ENCODE measurements at regions not wholly inside any gene's neighbourhood (a gene's known extent, or its start where the extent isn't known, plus 50 kb on each side); places are given as distances from the start of the nearest gene placed in this dataset.

GRCh38 chr13:65914716-65915115, 1315.4 kb downstream of the PCDH9 start:
- H3K36me3 Mint-ChIP-seq (ENCODE audit: low read depth), result no peaks in the 10 kb centered on the region
- TF ChIP-seq CTCF (IDR thresholded peaks at IDR 0.05), result no peak
- no peak for DNase-seq (ENCODE audit: low spot score)

GRCh38 chr13:65913173-65913572, 1317.0 kb downstream of the PCDH9 start:
- H3K4me1 Mint-ChIP-seq (ENCODE audit: low read depth), result peaks cover 65% of the 10 kb centered on the region
- no peak for DNase-seq (ENCODE audit: low spot score)
- H3K27ac Mint-ChIP-seq (ENCODE audit: unreplicated experiment), result peak overlapping the region; percentile 76
- H3K36me3 Mint-ChIP-seq (ENCODE audit: low read depth), result peaks cover 5% of the 10 kb centered on the region
- H3K4me3 Mint-ChIP-seq (ENCODE audit: unreplicated experiment), result no peak overlapping the region
- peak; percentile 32 for TF ChIP-seq CTCF (IDR thresholded peaks at IDR 0.05)
- H3K9me3 Mint-ChIP-seq (ENCODE audit: low read depth), result peaks cover 10% of the 10 kb centered on the region
- H3K27me3 Mint-ChIP-seq (ENCODE audit: low read depth), result no peaks in the 10 kb centered on the region

More at GRCh38 chr13:65914716-65915115, 1315.4 kb downstream of the PCDH9 start:
- H3K9me3 Mint-ChIP-seq (ENCODE audit: low read depth), result peaks cover 4% of the 10 kb centered on the region
- H3K4me3 Mint-ChIP-seq (ENCODE audit: unreplicated experiment), result no peak overlapping the region
- H3K27ac Mint-ChIP-seq (ENCODE audit: unreplicated experiment), result peak overlapping the region; percentile 51
- peaks cover 67% of the 10 kb centered on the region for H3K4me1 Mint-ChIP-seq (ENCODE audit: low read depth)
- H3K27me3 Mint-ChIP-seq (ENCODE audit: low read depth), result no peaks in the 10 kb centered on the region

- no peaks in the 10 kb centered on the region for H3K27me3 Mint-ChIP-seq (ENCODE audit: low read depth)
- no peak overlapping the region for H3K4me3 Mint-ChIP-seq (ENCODE audit: unreplicated experiment)
- peaks cover 60% of the 10 kb centered on the region for H3K4me1 Mint-ChIP-seq (ENCODE audit: low read depth)
- peaks cover 8% of the 10 kb centered on the region for H3K36me3 Mint-ChIP-seq (ENCODE audit: low read depth)
- no peak overlapping the region for H3K27ac Mint-ChIP-seq (ENCODE audit: unreplicated experiment)
- peaks cover 16% of the 10 kb centered on the region for H3K9me3 Mint-ChIP-seq (ENCODE audit: low read depth)
- no peak for TF ChIP-seq CTCF (IDR thresholded peaks at IDR 0.05)
- DNase-seq (ENCODE audit: low spot score), result no peak
These were observed 1317.6 kb downstream of the PCDH9 start for GRCh38 chr13:65912516-65912915.

GRCh38 chr13:65911546-65912193, 1318.5 kb downstream of the PCDH9 start:
- Mint-ChIP-seq H3K9me3 (ENCODE audit: low read depth) (peaks cover 21% of the 10 kb centered on the region), H3K36me3 (ENCODE audit: low read depth) (peaks cover 8% of the 10 kb centered on the region), H3K4me3 (ENCODE audit: unreplicated experiment) (no peak overlapping the region), H3K4me1 (ENCODE audit: low read depth) (peaks cover 52% of the 10 kb centered on the region), H3K27me3 (ENCODE audit: low read depth) (no peaks in the 10 kb centered on the region), H3K27ac (ENCODE audit: unreplicated experiment) (peak overlapping the region; percentile 7)
- no peak for DNase-seq (ENCODE audit: low spot score)
- no peak for TF ChIP-seq CTCF (IDR thresholded peaks at IDR 0.05)

GRCh38 chr13:65909501-65909900, 1320.6 kb downstream of the PCDH9 start:
- peaks cover 30% of the 10 kb centered on the region for H3K9me3 Mint-ChIP-seq (ENCODE audit: low read depth)
- peaks cover 8% of the 10 kb centered on the region for H3K36me3 Mint-ChIP-seq (ENCODE audit: low read depth)
- no peak overlapping the region for H3K4me3 Mint-ChIP-seq (ENCODE audit: unreplicated experiment)
- no peak overlapping the region for H3K27ac Mint-ChIP-seq (ENCODE audit: unreplicated experiment)
- no peak for TF ChIP-seq CTCF (IDR thresholded peaks at IDR 0.05)
- H3K27me3 Mint-ChIP-seq (ENCODE audit: low read depth), result no peaks in the 10 kb centered on the region
- no peak for DNase-seq (ENCODE audit: low spot score)
- H3K4me1 Mint-ChIP-seq (ENCODE audit: low read depth), result peaks cover 39% of the 10 kb centered on the region
